HuH-7 (cell line): ENCODE measurements at regions not wholly inside any gene's neighbourhood (a gene's known extent, or its start where the extent isn't known, plus 50 kb on each side); places are given as distances from the start of the nearest gene placed in this dataset.
A peak's percentile ranks its signal among the peaks of the same experiment; 100 is the strongest.
"Not testable (repeated sequence)": the region's sequence is repeated elsewhere in the genome, so short reads cannot be mapped to it uniquely, and the experiment has no call there.

Source experiments
- DNase-seq: peaks from one replicate; pipeline ENCODE4 v3.0.0; 2011; ENCODE audit warnings: low spot score

DNA sequence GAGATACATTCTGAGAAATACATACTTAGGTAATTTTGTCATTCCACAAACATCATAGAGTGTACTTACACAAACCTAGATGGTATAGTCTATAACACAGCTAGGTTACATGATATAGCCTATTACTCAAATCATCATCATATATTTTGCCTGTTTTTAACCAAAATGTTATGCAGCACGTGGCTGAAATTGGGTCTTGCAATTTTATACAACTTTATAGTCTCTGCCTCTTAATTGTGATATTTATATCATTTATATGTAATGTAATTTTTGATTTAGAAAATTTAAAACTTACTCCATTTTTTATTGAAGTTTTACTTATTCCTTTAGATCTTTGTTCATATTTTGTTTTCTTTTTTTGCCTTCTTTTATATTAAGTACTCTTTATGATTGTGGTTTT is 350.7 kb upstream of the DCN start:
- no peak for DNase-seq

DNA sequence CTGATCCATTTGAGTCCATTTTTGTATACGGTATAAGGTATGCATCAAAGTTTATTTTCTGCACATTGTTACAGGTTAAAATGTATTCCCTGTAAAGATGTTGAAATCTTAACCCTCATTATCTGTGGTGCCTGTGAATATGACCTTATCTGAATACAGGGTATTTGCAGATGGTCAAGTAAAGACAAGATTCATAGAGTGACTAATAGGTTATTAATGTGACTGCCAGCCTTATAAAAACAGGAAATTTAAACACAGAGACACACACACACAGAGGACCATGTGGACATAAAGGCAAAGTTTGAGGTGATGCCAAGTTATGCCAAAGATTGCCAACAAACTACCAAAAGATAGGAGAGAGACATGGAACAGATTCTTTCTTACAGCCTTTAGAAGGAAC is 347.2 kb upstream of the DCN start:
- no peak for DNase-seq

- DNase-seq, result no peak
These were observed 341.2 kb upstream of the DCN start for GRCh38 chr12:91523831-91524230.

DNA sequence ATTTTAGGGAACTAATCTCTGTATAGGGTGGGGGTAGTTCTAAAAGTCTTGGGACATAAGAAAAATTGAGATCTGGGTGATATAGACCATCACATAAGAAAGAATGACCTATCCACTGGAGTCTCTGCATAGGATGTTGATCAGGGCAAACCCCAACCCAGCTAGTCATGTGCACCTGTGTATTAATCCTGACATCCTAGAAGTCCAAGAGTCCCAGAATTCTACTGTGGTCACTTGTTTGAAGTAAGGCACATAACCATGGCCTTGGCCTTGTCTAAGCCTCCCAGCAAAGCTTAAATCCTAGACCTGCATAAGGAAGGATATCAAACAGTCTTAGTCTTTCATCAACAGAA is 334.1 kb upstream of the DCN start:
- no peak for DNase-seq

DNA sequence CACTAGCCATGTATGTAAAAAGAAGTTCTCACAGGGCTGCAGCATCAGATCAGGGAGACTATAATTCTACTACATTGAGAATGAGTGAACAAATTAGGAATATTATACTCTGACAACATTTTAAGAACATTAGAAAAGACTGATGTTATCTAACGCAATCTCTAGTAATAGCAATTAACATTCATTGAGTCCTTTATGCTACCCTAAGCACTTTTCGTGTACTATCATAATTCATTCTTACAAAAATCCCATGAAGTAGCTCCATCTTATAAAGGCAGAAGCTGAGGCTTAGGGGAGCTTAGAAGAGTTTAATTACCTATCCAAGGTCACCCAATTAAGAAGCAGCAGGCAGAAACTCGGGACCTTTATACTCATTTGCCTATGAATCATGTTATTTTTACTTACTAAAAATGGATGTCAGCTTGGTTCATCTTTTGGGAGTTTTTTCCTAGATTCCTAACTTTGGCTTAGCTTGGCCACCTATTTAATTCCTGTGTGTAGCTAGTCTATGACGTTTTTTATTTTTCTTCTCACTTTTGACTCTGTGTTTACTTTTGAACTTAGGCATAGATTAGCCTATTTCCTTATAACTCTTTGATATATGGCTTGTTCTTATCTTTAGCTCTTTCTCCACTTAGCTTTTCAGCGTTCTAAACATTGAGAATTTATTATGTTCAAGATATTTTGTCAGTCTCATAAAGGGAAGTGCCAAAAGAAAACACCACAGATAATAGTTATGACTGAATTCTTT is 333.5 kb upstream of the DCN start:
- no peak for DNase-seq

DNA sequence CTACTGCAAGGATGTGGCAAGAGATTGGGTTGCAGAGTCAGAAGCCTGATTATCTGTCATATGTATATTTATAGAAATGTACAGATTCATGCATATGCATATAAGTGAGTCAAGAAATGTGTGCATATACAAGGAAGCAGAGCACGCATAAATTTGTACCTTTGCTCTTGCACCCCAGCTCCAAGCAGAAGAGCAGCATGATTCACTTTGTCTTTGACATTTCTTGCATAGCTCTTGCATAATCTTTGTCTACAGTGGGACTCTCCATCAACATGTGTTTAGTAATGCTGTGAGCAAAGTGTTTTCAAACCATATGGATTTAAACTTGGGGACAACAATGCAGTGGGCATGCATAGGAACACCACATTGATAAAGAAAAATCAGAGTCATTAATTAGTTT is 330.7 kb upstream of the DCN start:
- DNase-seq, result no peak

DNA sequence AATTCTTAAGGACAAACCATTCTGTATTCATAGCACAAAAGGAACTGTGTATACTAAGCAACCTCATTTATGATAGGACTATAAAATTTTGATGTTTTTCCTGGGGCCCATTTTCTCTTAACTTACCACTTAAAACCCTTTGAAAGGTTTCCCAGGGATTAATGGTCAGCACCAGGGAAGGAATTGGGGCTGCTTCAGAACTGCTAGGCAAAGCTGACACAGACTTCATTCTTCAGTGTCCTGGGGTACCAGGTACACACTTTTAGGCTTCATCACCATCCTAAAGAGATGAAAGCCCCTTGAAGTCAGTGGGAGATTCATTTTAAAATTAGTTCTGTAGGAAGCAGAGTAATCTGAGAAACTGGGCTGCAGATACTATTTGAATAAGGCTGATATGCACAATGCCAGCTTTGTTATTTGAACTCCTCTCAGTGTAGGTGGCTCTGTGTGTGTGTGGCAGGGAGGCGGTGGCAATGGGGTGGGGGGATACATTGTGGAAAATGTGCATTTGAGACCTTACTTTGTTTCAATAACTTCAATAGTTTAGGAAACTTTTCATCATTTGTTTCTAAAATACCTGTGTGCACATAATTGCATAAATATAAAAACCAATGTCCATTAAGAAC is 329.3 kb upstream of the DCN start:
- DNase-seq, result no peak

DNA sequence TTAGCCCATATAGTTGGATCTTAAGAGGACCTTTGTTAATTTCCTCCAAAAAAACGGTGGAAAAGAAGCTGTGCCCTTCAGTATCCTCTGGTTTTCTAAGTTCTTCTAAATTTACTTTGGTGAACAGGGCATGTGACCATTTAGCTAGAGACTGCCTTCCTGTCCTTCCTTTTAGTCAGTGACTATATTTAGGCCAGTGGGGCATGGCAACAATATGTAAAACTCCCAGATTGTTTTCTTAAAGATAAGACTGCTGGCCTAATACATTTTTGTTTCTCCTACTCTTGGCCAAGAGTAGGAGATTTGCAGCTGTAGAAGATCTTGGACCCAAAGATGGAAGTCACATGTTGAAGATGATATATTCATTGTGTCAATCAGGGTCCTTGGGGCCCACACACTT is 325.1 kb upstream of the DCN start:
- DNase-seq, result no peak

DNA sequence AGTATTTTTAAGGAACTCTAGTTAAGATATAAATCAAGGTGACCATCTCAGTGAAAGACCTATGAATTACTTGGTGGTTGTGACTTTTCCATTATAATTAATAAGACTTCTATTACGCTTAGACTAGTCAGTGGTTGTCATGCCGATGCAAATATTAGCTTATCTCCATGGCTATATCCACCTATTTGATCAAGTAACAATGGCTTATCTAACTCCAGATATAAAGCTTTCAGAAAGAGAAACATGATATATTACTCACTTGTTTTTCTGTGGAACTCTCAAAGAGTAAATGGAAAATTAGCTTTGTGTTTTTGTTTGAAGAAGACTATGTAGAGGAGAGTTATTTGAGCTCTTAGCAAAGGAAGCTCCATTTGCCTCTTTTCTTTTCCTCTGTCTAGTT is 323.8 kb upstream of the DCN start:
- DNase-seq, result no peak

GRCh38 chr12:91505006-91505405 is 322.4 kb upstream of the DCN start:
- no peak for DNase-seq

DNA sequence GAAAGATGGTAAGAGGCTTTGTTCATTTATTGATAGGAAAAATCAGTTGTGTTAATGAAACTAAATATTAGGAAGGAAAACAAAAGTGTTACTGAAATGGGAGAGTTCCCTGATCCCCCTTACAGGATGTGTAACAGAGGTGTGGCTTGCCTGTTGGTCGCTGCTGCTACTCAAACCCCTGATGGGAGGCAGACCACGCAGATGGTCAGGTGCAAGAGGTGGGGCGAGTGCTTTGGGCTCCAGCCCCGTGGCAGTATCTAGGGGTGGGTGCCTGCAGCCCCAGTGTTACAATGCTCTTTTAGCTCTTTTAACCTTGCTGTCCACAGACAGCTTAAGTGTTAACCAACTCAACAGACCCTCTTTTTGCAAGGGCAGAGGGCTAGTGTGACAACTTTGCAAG is 319.6 kb upstream of the DCN start:
- no peak for DNase-seq

DNA sequence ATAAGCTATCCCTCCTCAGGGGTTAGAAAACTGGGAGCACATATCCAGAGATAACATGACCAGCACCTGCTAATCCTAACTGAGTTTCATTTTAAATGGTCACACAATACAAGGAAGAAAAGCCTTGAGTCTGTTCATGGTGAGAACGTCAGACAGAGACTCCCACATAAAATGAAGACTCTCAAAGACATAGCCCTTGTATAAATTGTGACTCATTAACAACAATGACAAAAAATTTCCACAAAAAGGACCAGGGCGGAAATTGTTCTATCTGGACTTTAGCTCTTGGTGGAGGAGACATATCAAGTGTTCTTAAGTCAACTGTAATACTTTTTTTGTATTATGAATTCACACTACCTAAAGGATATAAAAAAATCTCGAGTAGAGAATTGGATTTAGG is 313.7 kb upstream of the DCN start:
- no peak for DNase-seq

DNA sequence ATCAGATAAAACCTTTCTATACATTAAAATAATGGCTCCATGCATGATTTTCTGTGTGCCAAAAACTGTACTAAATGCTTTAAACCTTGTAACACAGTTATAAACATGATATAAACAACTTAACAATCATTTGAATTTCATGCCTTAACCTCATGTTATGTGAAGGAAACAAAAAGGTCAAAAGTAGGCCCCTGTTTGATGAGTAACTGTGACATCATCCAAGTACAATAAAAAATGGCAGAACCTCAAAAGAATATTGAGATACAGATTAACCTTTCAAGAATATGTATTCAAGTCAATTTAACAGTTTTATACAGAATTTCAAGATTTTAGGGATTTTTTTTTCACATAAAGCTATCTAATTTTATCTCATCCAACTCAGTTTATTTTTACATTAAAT is 310.7 kb upstream of the DCN start:
- DNase-seq, result no peak

DNA sequence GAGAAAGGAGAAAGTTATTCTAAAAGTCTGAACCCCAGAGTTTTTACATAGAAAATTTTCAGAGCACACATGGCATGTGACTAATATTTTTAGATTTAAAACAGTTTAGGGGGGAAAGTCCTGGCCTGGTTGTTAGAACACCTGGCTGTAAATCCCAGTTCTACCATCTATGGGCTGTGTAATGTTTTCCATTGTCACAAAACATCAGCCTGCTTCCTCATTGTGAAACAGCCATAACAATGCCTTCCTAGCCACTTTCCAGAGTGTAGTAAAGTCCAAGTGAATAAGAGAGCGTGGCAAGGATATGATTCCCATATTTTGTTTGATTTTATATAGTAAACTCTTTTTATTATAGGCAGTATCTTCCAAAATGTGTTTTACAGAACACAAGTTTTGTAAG is 310.0 kb upstream of the DCN start:
- peak; percentile 6 for DNase-seq

- no peak for DNase-seq
These were observed 308.2 kb upstream of the DCN start for GRCh38 chr12:91490667-91491311.

GRCh38 chr12:91483471-91483985 is 300.9 kb upstream of the DCN start:
- DNase-seq, result no peak

- no peak for DNase-seq
These were observed 299.6 kb upstream of the DCN start for GRCh38 chr12:91482231-91482630.

DNA sequence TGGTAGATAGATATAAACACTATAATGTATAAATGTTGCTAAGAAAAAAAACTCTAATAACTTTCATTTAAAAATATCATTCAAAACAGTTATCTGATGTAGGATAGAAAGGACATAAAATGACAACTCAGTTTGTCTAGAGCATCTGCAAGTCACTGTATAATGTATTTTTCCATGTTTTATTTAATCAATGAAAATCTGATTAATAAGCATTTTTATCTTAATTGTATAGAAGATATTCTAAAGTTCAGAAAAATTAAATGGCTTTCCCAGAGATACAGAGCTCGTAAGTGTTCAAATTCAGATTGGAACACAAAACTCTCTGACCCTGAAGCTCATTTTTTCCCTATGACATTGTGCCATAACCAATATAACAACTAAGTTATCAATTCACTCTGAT is 295.9 kb upstream of the DCN start:
- DNase-seq, result no peak

- no peak for DNase-seq
These were observed 285.1 kb upstream of the DCN start for GRCh38 chr12:91467686-91468085.

GRCh38 chr12:91461061-91461460 is 278.4 kb upstream of the DCN start:
- DNase-seq, result no peak

DNA sequence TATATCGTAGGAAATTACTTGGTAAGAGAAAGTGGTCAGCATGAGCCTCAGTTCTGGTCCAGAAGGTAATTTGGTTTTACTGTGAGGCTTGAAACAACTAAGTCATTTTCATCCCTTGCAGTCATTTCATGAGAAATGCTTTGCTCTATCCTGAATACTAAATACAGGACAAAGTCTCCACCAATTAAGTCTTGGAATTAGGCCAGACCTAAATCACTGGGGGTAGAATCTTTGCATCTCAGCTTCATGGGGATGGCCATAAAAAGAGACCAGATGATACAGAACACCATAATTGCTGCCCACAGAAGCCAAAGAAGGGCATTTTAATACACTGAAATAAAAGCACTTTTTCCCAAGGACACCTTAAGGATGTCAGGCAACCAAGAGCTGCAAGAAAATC is 277.9 kb upstream of the DCN start:
- DNase-seq, result no peak

DNA sequence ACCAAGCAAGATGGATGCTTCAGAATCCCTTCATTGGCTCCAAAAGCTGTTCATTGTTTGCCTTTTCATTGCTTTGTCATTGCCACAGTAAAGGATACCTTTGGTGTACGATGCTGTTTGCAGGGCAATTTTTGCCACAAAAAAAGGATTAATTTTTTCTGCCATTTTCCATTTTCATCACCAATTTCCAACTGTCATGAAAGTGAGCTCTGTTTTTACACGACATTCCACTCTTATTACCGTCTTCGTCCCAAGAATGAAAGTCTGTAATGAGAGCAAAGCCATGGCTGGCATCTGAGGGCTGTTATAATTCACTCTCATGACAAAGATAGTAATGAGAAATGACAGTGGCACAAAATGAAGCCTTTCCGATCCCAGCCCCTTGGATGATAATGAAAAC is 272.7 kb upstream of the DCN start:
- DNase-seq, result no peak

- DNase-seq, result no peak
These were observed 271.6 kb upstream of the DCN start for GRCh38 chr12:91454179-91454578.

- not testable (repeated sequence) for DNase-seq
These were observed 269.8 kb upstream of the DCN start for GRCh38 chr12:91452464-91452863.
